SJSA1 (cell line): ENCODE measurements at regions not wholly inside any gene's neighbourhood (a gene's known extent, or its start where the extent isn't known, plus 50 kb on each side); places are given as distances from the start of the nearest gene placed in this dataset.

Experiments
- DNase-seq, 2 experiments: peaks; one replicate each; pipeline ENCODE4 v3.0.0-alpha.2; 2015 to 2020; ENCODE audit warnings: low spot score in 2 of 2, low read depth in 1 of 2
- H3K27ac ChIP-seq: fragments of 250-450 bp; sonication (Bioruptor Pico); 2 replicates; pipeline ENCODE4 v1.5.1; 2020; ENCODE audit warnings: mild to moderate bottlenecking, moderate library complexity
- H3K27me3 ChIP-seq: fragments of 250-450 bp; sonication (Bioruptor Pico); replicated peaks from 2 replicates; pipeline ENCODE4 v1.5.1; 2020; ENCODE audit warnings: mild to moderate bottlenecking, moderate library complexity
- H3K36me3 ChIP-seq: fragments of 250-450 bp; sonication (Bioruptor Pico); 2 replicates; pipeline ENCODE4 v1.5.1; 2020; ENCODE audit warnings: mild to moderate bottlenecking
- H3K4me1 ChIP-seq: fragments of 250-450 bp; sonication (Bioruptor Pico); replicated peaks from 2 replicates; pipeline ENCODE4 v1.6.1; 2021; ENCODE audit warnings: mild to moderate bottlenecking
- H3K4me3 ChIP-seq: fragments of 250-450 bp; sonication (Bioruptor Pico); 2 replicates; pipeline ENCODE4 v1.5.1; 2020; ENCODE audit warnings: mild to moderate bottlenecking
- H3K9me3 ChIP-seq: fragments of 250-450 bp; sonication (Bioruptor Pico); replicated peaks from 2 replicates; pipeline ENCODE4 v1.5.1; 2020; ENCODE audit warnings: mild to moderate bottlenecking

- Histone ChIP-seq H3K4me3 (no peak overlapping the region), H3K4me1 (peaks cover 49% of the 10 kb centered on the region), H3K9me3 (no peaks in the 10 kb centered on the region), H3K27ac (peak overlapping the region; percentile 93), H3K36me3 (no peaks in the 10 kb centered on the region), H3K27me3 (no peaks in the 10 kb centered on the region)
- DNase-seq: no peak
These were observed 215.0 kb upstream of the CDIN1 start for GRCh38 chr15:36364377-36364776.

DNA sequence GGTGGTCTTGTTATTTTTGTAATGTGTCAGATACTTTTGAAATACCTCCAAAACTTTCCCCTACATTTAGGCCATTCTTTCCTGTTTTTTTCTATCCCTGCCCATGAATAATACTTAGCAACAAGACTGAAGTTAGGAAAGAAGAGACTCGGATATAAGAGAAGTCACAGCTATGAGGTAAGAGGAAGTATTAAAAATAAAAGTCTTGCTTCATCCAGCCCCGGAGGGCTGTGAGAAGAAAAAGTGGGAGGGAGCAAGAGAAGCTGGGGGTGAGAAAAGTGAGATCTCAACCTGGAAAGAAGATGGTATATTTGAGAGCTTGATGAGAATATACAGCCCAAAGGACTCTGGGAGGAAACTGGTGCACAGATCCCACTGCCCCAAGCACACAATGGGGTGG, 213.5 kb upstream of the CDIN1 start:
- Histone ChIP-seq H3K27me3 (no peaks in the 10 kb centered on the region), H3K9me3 (no peaks in the 10 kb centered on the region), H3K4me3 (no peak overlapping the region), H3K4me1 (peaks cover 54% of the 10 kb centered on the region), H3K36me3 (no peaks in the 10 kb centered on the region), H3K27ac (no peak overlapping the region)
- no peak for DNase-seq

DNA sequence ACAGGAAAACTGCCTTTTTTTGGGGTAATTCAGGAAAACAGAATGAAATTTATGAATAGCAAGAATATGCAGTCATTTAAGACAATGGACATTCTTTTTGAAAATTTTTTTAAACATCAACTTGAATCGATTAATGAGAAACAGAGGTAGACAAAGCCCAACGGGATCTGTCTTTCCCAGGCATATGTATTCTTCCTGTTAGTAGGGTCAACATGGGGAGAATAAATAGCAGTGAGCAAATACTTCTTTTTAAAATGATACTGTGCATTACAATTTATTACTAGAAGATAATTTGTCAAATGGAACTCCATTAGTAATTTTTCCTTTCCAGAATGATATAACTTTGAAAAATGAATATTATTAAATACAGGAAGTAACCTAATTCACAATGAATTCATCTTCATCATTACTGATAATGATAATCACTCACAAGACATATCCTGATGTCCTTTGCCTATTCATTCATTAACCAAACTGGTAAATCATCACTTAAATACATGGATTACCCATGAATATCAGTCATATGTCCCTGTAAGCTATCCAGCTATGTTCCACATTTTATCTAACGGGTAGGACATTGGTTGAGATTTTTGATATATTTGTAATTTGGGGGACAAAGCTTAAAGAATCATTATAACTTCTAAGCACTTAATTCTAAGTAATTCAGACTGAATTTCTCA, 209.2 kb upstream of the CDIN1 start:
- no peak for DNase-seq
- H3K36me3 ChIP-seq: no peaks in the 10 kb centered on the region
- peaks cover 31% of the 10 kb centered on the region for H3K4me1 ChIP-seq
- peak overlapping the region; percentile 39 for H3K27ac ChIP-seq
- H3K9me3 ChIP-seq: no peaks in the 10 kb centered on the region
- no peaks in the 10 kb centered on the region for H3K27me3 ChIP-seq
- H3K4me3 ChIP-seq: no peak overlapping the region

DNA sequence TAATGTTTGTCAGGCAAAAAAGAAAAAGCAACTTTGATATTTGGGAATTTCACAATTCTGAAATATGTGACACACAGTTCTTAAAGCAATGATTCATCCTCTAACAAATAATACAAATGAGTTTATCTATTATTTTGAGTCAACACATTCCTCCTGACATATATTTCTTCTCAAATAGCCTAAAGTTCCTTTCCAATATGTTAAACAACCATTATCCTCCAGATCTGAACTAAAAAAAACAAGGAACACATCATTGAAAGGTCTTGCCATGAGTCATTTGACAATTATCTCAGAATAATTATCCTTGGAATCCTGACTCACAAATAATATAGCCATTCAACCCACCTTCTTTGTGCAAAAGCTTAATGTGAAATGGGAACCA, 208.7 kb upstream of the CDIN1 start:
- H3K27me3 ChIP-seq: no peaks in the 10 kb centered on the region
- DNase-seq: peak in 1 of 2 experiments; percentile 65
- H3K27ac ChIP-seq: peak overlapping the region; percentile 39
- H3K9me3 ChIP-seq: no peaks in the 10 kb centered on the region
- H3K4me1 ChIP-seq: peaks cover 31% of the 10 kb centered on the region
- H3K36me3 ChIP-seq: no peaks in the 10 kb centered on the region
- H3K4me3 ChIP-seq: no peak overlapping the region

GRCh38 chr15:36371509-36371908, 207.9 kb upstream of the CDIN1 start:
- no peak for DNase-seq
- peaks cover 31% of the 10 kb centered on the region for H3K4me1 ChIP-seq
- no peak overlapping the region for H3K27ac ChIP-seq
- H3K4me3 ChIP-seq: no peak overlapping the region
- H3K36me3 ChIP-seq: no peaks in the 10 kb centered on the region
- no peaks in the 10 kb centered on the region for H3K27me3 ChIP-seq
- H3K9me3 ChIP-seq: no peaks in the 10 kb centered on the region

DNA sequence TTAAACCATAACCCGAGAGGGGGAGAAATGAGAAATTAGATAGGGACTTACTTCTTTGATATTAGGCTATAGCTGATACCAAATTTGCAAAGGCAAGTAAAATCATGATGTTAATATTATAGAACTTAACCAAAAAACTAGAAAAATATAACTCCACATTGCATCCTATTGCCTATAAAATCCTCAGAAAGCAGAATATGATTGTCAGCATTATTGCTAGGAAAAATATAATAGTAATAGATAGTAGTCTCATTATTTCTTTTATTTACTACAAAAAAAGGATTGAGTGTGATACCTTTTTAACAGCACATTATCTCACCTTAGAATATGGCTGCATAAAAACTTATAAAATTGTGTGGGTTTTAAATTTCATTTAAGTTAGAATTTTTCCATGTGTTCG, 206.5 kb upstream of the CDIN1 start:
- no peaks in the 10 kb centered on the region for H3K27me3 ChIP-seq
- H3K36me3 ChIP-seq: no peaks in the 10 kb centered on the region
- DNase-seq: no peak
- H3K4me3 ChIP-seq: no peak overlapping the region
- H3K27ac ChIP-seq: no peak overlapping the region
- no peaks in the 10 kb centered on the region for H3K9me3 ChIP-seq
- peaks cover 31% of the 10 kb centered on the region for H3K4me1 ChIP-seq

DNA sequence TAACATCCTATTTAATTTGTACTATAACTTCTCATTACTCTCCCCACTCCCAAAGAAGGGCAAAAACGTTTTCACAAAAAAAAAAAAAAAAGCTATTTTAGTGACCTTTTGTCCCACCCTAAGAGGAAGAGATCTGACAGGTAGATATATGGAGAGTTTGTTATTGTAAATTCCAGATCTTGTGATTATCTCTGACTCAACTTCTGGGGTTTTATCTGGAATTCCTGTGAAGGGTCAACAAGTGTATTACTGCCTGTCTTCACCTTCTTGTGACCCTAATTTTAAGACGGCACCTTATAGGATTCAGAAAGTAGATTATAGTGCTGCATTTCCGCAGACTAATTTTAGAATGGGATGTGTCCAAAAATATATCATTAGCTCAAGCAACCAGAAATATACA, 205.9 kb upstream of the CDIN1 start:
- no peak for DNase-seq
- Histone ChIP-seq H3K36me3 (no peaks in the 10 kb centered on the region), H3K4me1 (peaks cover 31% of the 10 kb centered on the region), H3K27ac (no peak overlapping the region), H3K27me3 (no peaks in the 10 kb centered on the region), H3K9me3 (no peaks in the 10 kb centered on the region), H3K4me3 (no peak overlapping the region)

DNA sequence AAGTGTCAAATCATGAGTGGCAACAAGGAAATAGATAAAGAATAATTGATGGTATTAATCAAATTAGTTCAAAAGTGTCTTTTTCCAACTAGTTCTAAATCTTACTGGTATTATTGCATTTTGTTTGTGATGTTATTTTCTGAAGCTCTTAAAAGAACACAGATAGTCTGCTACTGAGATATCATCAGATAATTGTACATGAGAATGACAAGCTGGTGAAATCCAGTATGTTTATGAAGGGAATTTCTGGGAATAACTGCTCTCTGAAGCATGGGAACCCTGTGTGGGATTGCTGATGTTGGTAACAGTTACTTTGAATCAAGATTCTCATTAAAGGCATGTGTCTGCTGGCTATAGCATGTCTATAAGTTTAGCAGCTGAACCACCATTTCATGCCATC, 190.3 kb upstream of the CDIN1 start:
- no peaks in the 10 kb centered on the region for H3K4me1 ChIP-seq
- H3K4me3 ChIP-seq: no peak overlapping the region

DNA sequence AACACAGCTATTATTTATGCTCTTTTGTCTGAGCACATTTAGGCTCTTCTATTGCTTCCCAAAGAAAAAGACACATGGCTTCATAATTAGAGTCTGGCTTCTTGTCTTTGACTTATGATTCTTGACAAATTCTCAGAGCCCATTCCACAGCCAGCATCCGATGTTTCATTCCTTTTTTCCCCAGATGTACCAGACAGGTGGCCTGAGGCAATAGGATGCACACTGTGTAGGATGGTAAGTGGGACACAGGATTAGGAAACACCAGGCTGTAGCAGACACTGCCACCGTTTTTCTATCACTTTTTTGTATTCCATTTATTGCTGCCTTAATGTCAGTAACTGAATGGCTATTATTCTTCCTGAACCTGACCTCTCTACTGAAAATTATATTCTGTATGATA, 188.9 kb upstream of the CDIN1 start:
- H3K27me3 ChIP-seq: no peaks in the 10 kb centered on the region
- DNase-seq: no peak
- no peak overlapping the region for H3K4me3 ChIP-seq
- no peaks in the 10 kb centered on the region for H3K9me3 ChIP-seq
- no peaks in the 10 kb centered on the region for H3K36me3 ChIP-seq
- H3K27ac ChIP-seq: no peak overlapping the region
- H3K4me1 ChIP-seq: no peaks in the 10 kb centered on the region

More for the DNA sequence above, 190.3 kb upstream of the CDIN1 start:
- no peak for DNase-seq
- Histone ChIP-seq H3K27ac (no peak overlapping the region), H3K9me3 (no peaks in the 10 kb centered on the region), H3K36me3 (no peaks in the 10 kb centered on the region), H3K27me3 (no peaks in the 10 kb centered on the region)

DNA sequence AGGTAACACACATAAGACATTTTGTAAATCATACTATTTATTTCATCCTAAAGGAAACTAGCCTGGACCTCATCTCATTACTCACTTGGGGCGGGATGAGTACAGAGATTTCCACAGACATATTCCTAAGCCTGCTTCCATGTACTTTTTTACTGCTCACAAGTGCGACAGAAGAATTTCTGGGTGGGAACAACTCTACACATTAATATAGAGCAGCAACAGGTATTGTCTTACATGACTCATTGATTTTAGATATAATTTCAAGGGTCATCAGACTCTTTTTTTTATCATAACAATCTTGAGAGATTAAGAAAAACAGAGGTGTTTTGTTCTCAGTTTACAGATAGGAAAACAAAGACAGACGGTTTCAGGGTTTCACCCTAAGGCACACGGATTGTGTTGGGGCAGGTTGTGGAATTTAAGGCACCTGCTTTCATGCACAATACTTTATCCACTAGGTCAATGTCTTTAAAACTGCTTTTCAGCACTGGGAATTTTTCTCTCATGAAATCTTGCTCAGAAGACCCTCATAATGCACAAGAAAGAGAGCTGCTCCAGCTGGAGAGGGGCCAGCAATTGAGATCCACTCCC, 186.7 kb upstream of the CDIN1 start:
- Histone ChIP-seq H3K27ac (no peak overlapping the region), H3K9me3 (no peaks in the 10 kb centered on the region), H3K27me3 (no peaks in the 10 kb centered on the region), H3K4me1 (no peaks in the 10 kb centered on the region), H3K4me3 (no peak overlapping the region), H3K36me3 (no peaks in the 10 kb centered on the region)
- DNase-seq: no peak

GRCh38 chr15:36398212-36398611, 181.2 kb upstream of the CDIN1 start:
- no peak for DNase-seq
- Histone ChIP-seq H3K36me3 (no peaks in the 10 kb centered on the region), H3K4me3 (no peak overlapping the region), H3K9me3 (no peaks in the 10 kb centered on the region), H3K27me3 (no peaks in the 10 kb centered on the region), H3K4me1 (no peaks in the 10 kb centered on the region), H3K27ac (no peak overlapping the region)

DNA sequence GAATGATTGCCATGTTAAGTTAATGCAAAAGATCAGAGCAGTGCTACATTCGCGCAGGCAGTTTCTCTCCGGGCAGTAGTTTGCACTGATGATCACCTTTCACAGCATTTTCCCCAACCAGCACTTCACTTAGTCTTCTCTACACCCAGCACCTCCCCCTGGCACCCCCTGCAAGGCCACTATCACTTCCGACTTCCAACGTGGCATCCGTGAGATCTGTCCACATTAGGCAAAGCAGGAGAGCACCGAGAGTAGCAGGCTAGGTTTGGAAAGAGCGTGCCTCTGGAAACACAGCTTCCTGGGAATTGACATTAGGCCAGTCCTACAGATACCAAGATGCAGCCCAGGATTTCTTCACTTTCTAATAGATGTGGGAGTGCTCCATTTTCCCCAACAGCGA, 180.2 kb upstream of the CDIN1 start:
- DNase-seq: no peak
- H3K36me3 ChIP-seq: no peaks in the 10 kb centered on the region
- no peaks in the 10 kb centered on the region for H3K9me3 ChIP-seq
- no peaks in the 10 kb centered on the region for H3K4me1 ChIP-seq
- no peaks in the 10 kb centered on the region for H3K27me3 ChIP-seq
- no peak overlapping the region for H3K27ac ChIP-seq
- H3K4me3 ChIP-seq: no peak overlapping the region

GRCh38 chr15:36400936-36401585, 178.4 kb upstream of the CDIN1 start:
- H3K27ac ChIP-seq: 0 out of 2 replicates have a peak overlapping the region, but pooled peaks have one; percentile 42
- H3K27me3 ChIP-seq: no peaks in the 10 kb centered on the region
- H3K4me3 ChIP-seq: no peak overlapping the region
- no peak for DNase-seq
- H3K36me3 ChIP-seq: no peaks in the 10 kb centered on the region
- H3K9me3 ChIP-seq: no peaks in the 10 kb centered on the region
- no peaks in the 10 kb centered on the region for H3K4me1 ChIP-seq

DNA sequence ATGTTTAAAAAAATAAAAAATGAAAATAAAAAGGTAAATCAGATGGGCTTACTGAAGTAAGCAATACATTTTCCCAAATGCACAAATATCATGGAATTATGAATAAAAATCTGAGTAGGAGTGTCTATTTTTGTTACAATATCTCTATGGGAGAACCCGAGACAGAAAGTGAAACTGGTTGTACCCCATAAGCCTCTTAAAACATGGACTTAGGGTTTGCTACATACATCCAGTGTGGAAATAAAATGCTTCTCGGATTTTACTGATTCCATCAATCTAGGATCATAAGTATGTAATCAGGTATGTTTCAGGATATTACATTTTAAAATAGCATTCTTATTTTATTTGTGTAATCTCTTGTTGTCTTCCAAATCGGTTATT, 177.8 kb upstream of the CDIN1 start:
- peak in 1 of 2 experiments; percentile 17 for DNase-seq
- Histone ChIP-seq H3K4me3 (peak overlapping the region; percentile 25), H3K4me1 (peaks cover 1% of the 10 kb centered on the region), H3K27ac (peak overlapping the region; percentile 42; the same call in 1 of the 2 replicates), H3K36me3 (no peaks in the 10 kb centered on the region), H3K9me3 (no peaks in the 10 kb centered on the region), H3K27me3 (no peaks in the 10 kb centered on the region)
